ENCODE measurements at regions not wholly inside any gene's neighbourhood (a gene's known extent, or its start where the extent isn't known, plus 50 kb on each side); places are given as distances from the start of the nearest gene placed in this dataset.
"Not testable (repeated sequence)": the region's sequence is repeated elsewhere in the genome, so short reads cannot be mapped to it uniquely, and the experiment has no call there.

- no peak overlapping the region for H2BK15ac ChIP-seq (ENCODE audit: low read depth, poor library complexity, severe bottlenecking)
- H2BK12ac ChIP-seq (ENCODE audit: low read length in 2 of 2): no peak overlapping the region
- no peak overlapping the region for H3K4ac ChIP-seq (ENCODE audit: low read depth in 1 of 2, low read length in 2 of 2)
- H3K14ac ChIP-seq (ENCODE audit: low read length in 2 of 2): no peak overlapping the region
- no peak for DNase-seq
- no peaks in the 10 kb centered on the region for H3K9me3 ChIP-seq (ENCODE audit: control insufficient read depth, low read length)
- no peaks in the 10 kb centered on the region for H3K79me1 ChIP-seq (replicated peaks; ENCODE audit: low read length, poor library complexity, severe bottlenecking)
- no peaks in the 10 kb centered on the region for H3K36me3 ChIP-seq (ENCODE audit: control insufficient read depth in 1 of 2, insufficient read depth in 2 of 2, low read depth in 1 of 2, low read length in 2 of 2)
- no peak overlapping the region for H2AFZ ChIP-seq (ENCODE audit: low read depth, low read length)
- no peak overlapping the region for H3K23ac ChIP-seq (ENCODE audit: low read length in 2 of 2)
- H3K4me3 ChIP-seq (ENCODE audit: insufficient read depth in 1 of 2, low read depth in 1 of 2, low read length in 2 of 2): no peak overlapping the region
- H2BK5ac ChIP-seq (ENCODE audit: low read depth, low read length, poor library complexity, severe bottlenecking): no peak overlapping the region
- no peak overlapping the region for H4K91ac ChIP-seq (ENCODE audit: low read length)
- no peak overlapping the region for H2AK5ac ChIP-seq (ENCODE audit: low read length, severe bottlenecking)
- H3K27ac ChIP-seq (ENCODE audit: low read length, poor library complexity, severe bottlenecking): no peak overlapping the region
- H3K4me2 ChIP-seq (ENCODE audit: low read length, poor library complexity, severe bottlenecking): no peak overlapping the region
- no peak overlapping the region for H3K18ac ChIP-seq (ENCODE audit: low read depth in 1 of 2, low read length in 2 of 2)
- no peak overlapping the region for H2BK120ac ChIP-seq (ENCODE audit: low read depth, low read length)
- 79% methylated on average over 5 of the region's 5 CpGs for WGBS
- no peaks in the 10 kb centered on the region for H3K27me3 ChIP-seq (ENCODE audit: control insufficient read depth in 1 of 2, insufficient read depth in 1 of 2, low read length in 2 of 2)
- H3K9ac ChIP-seq (ENCODE audit: low read length): no peak overlapping the region
- no peaks in the 10 kb centered on the region for H3K4me1 ChIP-seq (ENCODE audit: control insufficient read depth, insufficient read depth, low read depth, low read length)
- H4K8ac ChIP-seq (ENCODE audit: low read length): no peak overlapping the region
Observed at GRCh38 chr5:44675296-44675695, 133.5 kb upstream of the MRPS30 start.

- H4K91ac ChIP-seq (ENCODE audit: low read length): no peak overlapping the region
- H2BK12ac ChIP-seq (ENCODE audit: low read length in 2 of 2): no peak overlapping the region
- no peak overlapping the region for H2BK120ac ChIP-seq (ENCODE audit: low read depth, low read length)
- H3K18ac ChIP-seq (ENCODE audit: low read depth in 1 of 2, low read length in 2 of 2): no peak overlapping the region
- H3K27me3 ChIP-seq (ENCODE audit: control insufficient read depth in 1 of 2, insufficient read depth in 1 of 2, low read length in 2 of 2): no peaks in the 10 kb centered on the region
- H2BK15ac ChIP-seq (ENCODE audit: low read depth, poor library complexity, severe bottlenecking): no peak overlapping the region
- no peak overlapping the region for H3K23ac ChIP-seq (ENCODE audit: low read length in 2 of 2)
- H3K9me3 ChIP-seq (ENCODE audit: control insufficient read depth, low read length): no peaks in the 10 kb centered on the region
- WGBS: 63% methylated on average over 1 of the region's 1 CpG
- no peaks in the 10 kb centered on the region for H3K79me1 ChIP-seq (replicated peaks; ENCODE audit: low read length, poor library complexity, severe bottlenecking)
- H3K27ac ChIP-seq (ENCODE audit: low read length, poor library complexity, severe bottlenecking): no peak overlapping the region
- H4K8ac ChIP-seq (ENCODE audit: low read length): no peak overlapping the region
- no peaks in the 10 kb centered on the region for H3K4me1 ChIP-seq (ENCODE audit: control insufficient read depth, insufficient read depth, low read depth, low read length)
- H3K4me3 ChIP-seq (ENCODE audit: insufficient read depth in 1 of 2, low read depth in 1 of 2, low read length in 2 of 2): no peak overlapping the region
- H2BK5ac ChIP-seq (ENCODE audit: low read depth, low read length, poor library complexity, severe bottlenecking): no peak overlapping the region
- H3K14ac ChIP-seq (ENCODE audit: low read length in 2 of 2): no peak overlapping the region
- no peak overlapping the region for H3K4ac ChIP-seq (ENCODE audit: low read depth in 1 of 2, low read length in 2 of 2)
- no peak overlapping the region for H2AFZ ChIP-seq (ENCODE audit: low read depth, low read length)
- H2AK5ac ChIP-seq (ENCODE audit: low read length, severe bottlenecking): no peak overlapping the region
- H3K4me2 ChIP-seq (ENCODE audit: low read length, poor library complexity, severe bottlenecking): no peak overlapping the region
- no peak for DNase-seq
- H3K36me3 ChIP-seq (ENCODE audit: control insufficient read depth in 1 of 2, insufficient read depth in 2 of 2, low read depth in 1 of 2, low read length in 2 of 2): no peaks in the 10 kb centered on the region
- no peak overlapping the region for H3K9ac ChIP-seq (ENCODE audit: low read length)
Observed at GRCh38 chr5:44674461-44674860, 134.3 kb upstream of the MRPS30 start.

- H2BK120ac ChIP-seq (ENCODE audit: low read depth, low read length); H3K27ac ChIP-seq (ENCODE audit: low read length, poor library complexity, severe bottlenecking); H3K18ac ChIP-seq (ENCODE audit: low read depth in 1 of 2, low read length in 2 of 2); H3K9ac ChIP-seq (ENCODE audit: low read length); H4K8ac ChIP-seq (ENCODE audit: low read length); H3K4ac ChIP-seq (ENCODE audit: low read depth in 1 of 2, low read length in 2 of 2); H2BK12ac ChIP-seq (ENCODE audit: low read length in 2 of 2); DNase-seq; H2BK5ac ChIP-seq (ENCODE audit: low read depth, low read length, poor library complexity, severe bottlenecking); H3K14ac ChIP-seq (ENCODE audit: low read length in 2 of 2); H2AK5ac ChIP-seq (ENCODE audit: low read length, severe bottlenecking); H3K27me3 ChIP-seq (ENCODE audit: control insufficient read depth in 1 of 2, insufficient read depth in 1 of 2, low read length in 2 of 2); H2BK15ac ChIP-seq (ENCODE audit: low read depth, poor library complexity, severe bottlenecking); H3K79me1 ChIP-seq (replicated peaks; ENCODE audit: low read length, poor library complexity, severe bottlenecking); H3K9me3 ChIP-seq (ENCODE audit: control insufficient read depth, low read length); H3K4me1 ChIP-seq (ENCODE audit: control insufficient read depth, insufficient read depth, low read depth, low read length); H3K36me3 ChIP-seq (ENCODE audit: control insufficient read depth in 1 of 2, insufficient read depth in 2 of 2, low read depth in 1 of 2, low read length in 2 of 2); H4K91ac ChIP-seq (ENCODE audit: low read length); H3K4me3 ChIP-seq (ENCODE audit: insufficient read depth in 1 of 2, low read depth in 1 of 2, low read length in 2 of 2); H2AFZ ChIP-seq (ENCODE audit: low read depth, low read length); H3K4me2 ChIP-seq (ENCODE audit: low read length, poor library complexity, severe bottlenecking); H3K23ac ChIP-seq (ENCODE audit: low read length in 2 of 2): not testable (repeated sequence)
- WGBS: 87% methylated on average over 16 of the region's 16 CpGs
Observed at GRCh38 chr5:44668471-44668870, 140.3 kb upstream of the MRPS30 start.

GRCh38 chr5:44665101-44665701, 143.5 kb upstream of the MRPS30 start:
- Histone ChIP-seq H3K4me2 (ENCODE audit: low read length, poor library complexity, severe bottlenecking) (no peak overlapping the region), H3K27ac (ENCODE audit: low read length, poor library complexity, severe bottlenecking) (no peak overlapping the region), H3K9me3 (ENCODE audit: control insufficient read depth, low read length) (no peaks in the 10 kb centered on the region), H3K4ac (ENCODE audit: low read depth in 1 of 2, low read length in 2 of 2) (no peak overlapping the region), H4K91ac (ENCODE audit: low read length) (no peak overlapping the region), H3K18ac (ENCODE audit: low read depth in 1 of 2, low read length in 2 of 2) (no peak overlapping the region), H2BK5ac (ENCODE audit: low read depth, low read length, poor library complexity, severe bottlenecking) (no peak overlapping the region), H3K4me3 (ENCODE audit: insufficient read depth in 1 of 2, low read depth in 1 of 2, low read length in 2 of 2) (no peak overlapping the region), H3K14ac (ENCODE audit: low read length in 2 of 2) (no peak overlapping the region), H2AK5ac (ENCODE audit: low read length, severe bottlenecking) (no peak overlapping the region), H3K79me1 (replicated peaks; ENCODE audit: low read length, poor library complexity, severe bottlenecking) (no peaks in the 10 kb centered on the region), H4K8ac (ENCODE audit: low read length) (no peak overlapping the region), H2BK12ac (ENCODE audit: low read length in 2 of 2) (no peak overlapping the region), H3K36me3 (ENCODE audit: control insufficient read depth in 1 of 2, insufficient read depth in 2 of 2, low read depth in 1 of 2, low read length in 2 of 2) (no peaks in the 10 kb centered on the region), H2AFZ (ENCODE audit: low read depth, low read length) (no peak overlapping the region), H3K4me1 (ENCODE audit: control insufficient read depth, insufficient read depth, low read depth, low read length) (no peaks in the 10 kb centered on the region), H3K23ac (ENCODE audit: low read length in 2 of 2) (no peak overlapping the region), H3K9ac (ENCODE audit: low read length) (peak overlapping the region; percentile 39), H3K27me3 (ENCODE audit: control insufficient read depth in 1 of 2, insufficient read depth in 1 of 2, low read length in 2 of 2) (no peaks in the 10 kb centered on the region), H2BK120ac (ENCODE audit: low read depth, low read length) (no peak overlapping the region), H2BK15ac (ENCODE audit: low read depth, poor library complexity, severe bottlenecking) (no peak overlapping the region)
- no peak for DNase-seq
- 87% methylated on average over 9 of the region's 9 CpGs for WGBS

All from mesenchymal stem cell (in vitro differentiated cells and primary cell).